ENCODE measurements at regions not wholly inside any gene's neighbourhood (a gene's known extent, or its start where the extent isn't known, plus 50 kb on each side); places are given as distances from the start of the nearest gene placed in this dataset.

DNA sequence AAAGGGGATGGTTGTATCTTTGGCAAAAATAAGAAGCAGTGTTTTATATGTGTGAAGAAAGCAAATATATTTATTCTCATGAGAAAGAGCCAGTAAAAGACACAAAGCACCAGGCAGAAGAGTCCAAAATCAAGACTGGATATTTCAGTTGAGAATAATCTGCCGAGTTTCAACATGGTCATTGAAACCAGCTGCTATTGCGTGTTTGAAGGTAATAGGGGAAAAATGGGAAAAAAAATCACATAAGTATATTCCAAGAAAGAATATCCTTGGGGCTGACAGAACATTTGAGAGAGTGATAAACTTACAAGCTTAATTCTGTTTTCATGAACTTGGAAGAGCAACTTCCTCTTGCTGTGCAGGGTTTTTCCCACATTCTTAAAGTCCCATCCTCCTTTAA is 79.9 kb downstream of the ISOC1 start:
- H3K4me1 ChIP-seq: no peaks in the 10 kb centered on the region
- no peaks in the 10 kb centered on the region for H3K27me3 ChIP-seq
- no peaks in the 10 kb centered on the region for H3K36me3 ChIP-seq
- H3K27ac ChIP-seq: no peak overlapping the region
- H3K9me3 ChIP-seq: no peaks in the 10 kb centered on the region
- TF ChIP-seq POLR2A (IDR thresholded peaks at IDR 0.05) (no peak), CTCF (IDR thresholded peaks at IDR 0.05) (no peak), EP300 (IDR thresholded peaks at IDR 0.05) (no peak)
- no peak for DNase-seq (ENCODE audit: low spot score in 2 of 2)
- WGBS, 2 donors: 65 to 67% methylated on average over 2 of the region's 2 CpGs
- no peak overlapping the region for H3K4me3 ChIP-seq

- no peak overlapping the region for H3K4me3 ChIP-seq
- no peak for DNase-seq (ENCODE audit: low spot score in 2 of 2)
- no peaks in the 10 kb centered on the region for H3K27me3 ChIP-seq
- TF ChIP-seq CTCF (IDR thresholded peaks at IDR 0.05): no peak
- H3K4me1 ChIP-seq: no peaks in the 10 kb centered on the region
- H3K27ac ChIP-seq: no peak overlapping the region
- peaks cover 0 to 8% (median 0%) of the 10 kb centered on the region in 4 donors for H3K9me3 ChIP-seq
- H3K36me3 ChIP-seq: no peaks in the 10 kb centered on the region
Observed at GRCh38 chr5:129177451-129177850, 82.9 kb downstream of the ISOC1 start.

- WGBS, 2 donors: 81 to 86% methylated on average over 3 of the region's 3 CpGs
Observed at GRCh38 chr5:129199308-129199707, 104.8 kb downstream of the ISOC1 start.

DNA sequence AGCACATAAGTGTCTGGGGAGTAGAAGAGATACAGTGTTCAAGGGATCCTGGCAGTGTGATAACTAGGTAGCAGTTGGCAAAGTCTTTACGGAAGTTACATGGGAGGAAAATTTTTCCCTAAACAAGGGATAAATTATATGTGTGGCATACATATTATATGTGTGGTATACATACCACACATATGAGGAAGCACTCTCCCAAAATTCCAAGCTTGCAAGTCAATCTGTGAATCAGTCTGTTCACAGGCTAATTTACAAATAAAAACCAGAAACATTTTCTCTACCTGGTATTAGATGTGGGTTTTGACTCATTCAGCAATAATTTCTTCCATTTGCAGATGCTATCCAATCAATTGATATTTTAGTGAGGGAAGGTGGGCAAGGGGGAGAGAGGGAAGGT is 110.0 kb downstream of the ISOC1 start:
- no peak for TF ChIP-seq CTCF (IDR thresholded peaks at IDR 0.05)
- TF ChIP-seq POLR2A (IDR thresholded peaks at IDR 0.05): no peak
- no peak for TF ChIP-seq EP300 (IDR thresholded peaks at IDR 0.05)
- WGBS, 2 donors: 90 to 97% methylated on average over 1 of the region's 1 CpG
- Histone ChIP-seq H3K4me3 (no peak overlapping the region), H3K36me3 (no peaks in the 10 kb centered on the region), H3K27ac (no peak overlapping the region), H3K9me3 (peaks cover 0 to 4% (median 0%) of the 10 kb centered on the region in 4 donors), H3K27me3 (no peaks in the 10 kb centered on the region), H3K4me1 (no peaks in the 10 kb centered on the region)
- DNase-seq (ENCODE audit: low spot score in 2 of 2): no peak

More at GRCh38 chr5:129199308-129199707, 104.8 kb downstream of the ISOC1 start:
- Histone ChIP-seq H3K36me3 (no peaks in the 10 kb centered on the region), H3K4me3 (no peak overlapping the region), H3K9me3 (no peaks in the 10 kb centered on the region), H3K4me1 (no peaks in the 10 kb centered on the region), H3K27ac (no peak overlapping the region), H3K27me3 (no peaks in the 10 kb centered on the region)
- no peak for DNase-seq (ENCODE audit: low spot score in 2 of 2)
- TF ChIP-seq POLR2A (IDR thresholded peaks at IDR 0.05): no peak
- no peak for TF ChIP-seq EP300 (IDR thresholded peaks at IDR 0.05)
- no peak for TF ChIP-seq CTCF (IDR thresholded peaks at IDR 0.05)

GRCh38 chr5:129216001-129216400 is 121.5 kb downstream of the ISOC1 start:
- H3K4me1 ChIP-seq: no peaks in the 10 kb centered on the region
- H3K9me3 ChIP-seq: peaks cover 0 to 45% (median 1%) of the 10 kb centered on the region in 4 donors
- no peak overlapping the region for H3K27ac ChIP-seq
- H3K36me3 ChIP-seq: no peaks in the 10 kb centered on the region
- TF ChIP-seq POLR2A (IDR thresholded peaks at IDR 0.05): no peak
- no peak for TF ChIP-seq EP300 (IDR thresholded peaks at IDR 0.05)
- TF ChIP-seq CTCF (IDR thresholded peaks at IDR 0.05): no peak
- no peak for DNase-seq (ENCODE audit: low spot score in 2 of 2)
- H3K27me3 ChIP-seq: no peaks in the 10 kb centered on the region
- 88 to 90% methylated on average over 6 of the region's 6 CpGs for WGBS, 2 donors
- H3K4me3 ChIP-seq: no peak overlapping the region
